Stomach (tissue), 8 donors: ENCODE measurements at regions not wholly inside any gene's neighbourhood (a gene's known extent, or its start where the extent isn't known, plus 50 kb on each side); places are given as distances from the start of the nearest gene placed in this dataset.

Experiments
- DNase-seq, 2 donors: peaks; one replicate each; pipeline versions ENCODE4 v3.0.0 to v3.0.0-alpha.2; 2013 to 2019
- H3K27ac ChIP-seq, 5 donors: fragments of 200-600 bp in 4 of 5; sonication (generic) in 4 of 5; one replicate each; pipeline ENCODE4 v1.5.1; 2013 to 2019; ENCODE audit warnings: mild to moderate bottlenecking in 1 of 5, moderate library complexity in 1 of 5
- H3K27me3 ChIP-seq, 3 donors: fragments of 200-600 bp; sonication (generic); one replicate each; pipeline ENCODE4 v1.5.1; 2017 to 2019; ENCODE audit warnings: mixed run types in 1 of 3
- H3K36me3 ChIP-seq, 4 donors: fragments of 200-600 bp; sonication (generic); 1 replicate in 3 of 4; 2 replicates in 1 of 4; pipeline ENCODE4 v1.5.1; 2016 to 2019
- H3K4me1 ChIP-seq, 4 donors: fragments of 200-600 bp; sonication (generic); one replicate each; pipeline ENCODE4 v1.5.1; 2016 to 2019
- H3K4me3 ChIP-seq, 4 donors: fragments of 200-600 bp; sonication (generic) in 3 of 4; one replicate each; pipeline ENCODE4 v1.5.1; 2016 to 2019; ENCODE audit warnings: mild to moderate bottlenecking in 1 of 4
- H3K9me3 ChIP-seq, 4 donors: fragments of 200-600 bp; sonication (generic); one replicate each; pipeline ENCODE4 v1.5.1; 2016 to 2019
- EP300 ChIP-seq: sonication (generic); formaldehyde crosslinking; IDR thresholded peaks from one replicate; pipeline ENCODE4 v1.6.1; 2017; ENCODE audit warnings: antibody characterized with exemption
- POLR2A ChIP-seq, 4 donors: fragments of 450-650 bp; IDR thresholded peaks; one replicate each; pipeline ENCODE4 v1.6.1; 2016; ENCODE audit warnings: antibody characterized with exemption in 4 of 4, control low read depth in 2 of 4, mild to moderate bottlenecking in 1 of 4, moderate library complexity in 1 of 4
- POLR2AphosphoS5 ChIP-seq, 3 donors: sonication (generic); formaldehyde crosslinking; IDR thresholded peaks; one replicate each; pipeline ENCODE4 v1.6.1; 2016; ENCODE audit warnings: antibody characterized with exemption in 3 of 3
- WGBS, 5 donors: extraction: QIAGEN DNeasy Blood & Tissue Kit in 3 of 5; methylation state at CpG; one replicate each; pipeline versions ENCODE4 v1.1.5 to v1.1.7; 2013 to 2018; 5-methylcytosine and 5-hydroxymethylcytosine counted together
- intact Hi-C: fragments of 100-400 bp; cut with DNase I; formaldehyde crosslinking; loops from one replicate; pipeline ENCODE4 v1.15.1; 2023; ENCODE audit warnings: low total_unique reads
- TF ChIP-seq, protein P1 (sequence below), 7 experiments: fragments of 450-650 bp in 4 of 7; fragments of 200-600 bp in 3 of 7; sonication (generic) in 3 of 7; IDR thresholded peaks; one replicate each; pipeline ENCODE4 v1.5.1; 2016 to 2019; ENCODE audit warnings: antibody characterized with exemption in 7 of 7, control low read depth in 2 of 7, mild to moderate bottlenecking in 1 of 7
- donor health status: healthy with polysubstance abuse.
- donor health status: Bipolar disorder and iron deficiency.
- donor health status: healthy.

- WGBS, 5 donors, result 85 to 89% (median 89%) methylated on average over 6 of the region's 6 CpGs
- TF ChIP-seq EP300, result no peak
- no peak for TF ChIP-seq POLR2AphosphoS5 (IDR thresholded peaks at IDR 0.05)
- TF ChIP-seq, protein P1, sequence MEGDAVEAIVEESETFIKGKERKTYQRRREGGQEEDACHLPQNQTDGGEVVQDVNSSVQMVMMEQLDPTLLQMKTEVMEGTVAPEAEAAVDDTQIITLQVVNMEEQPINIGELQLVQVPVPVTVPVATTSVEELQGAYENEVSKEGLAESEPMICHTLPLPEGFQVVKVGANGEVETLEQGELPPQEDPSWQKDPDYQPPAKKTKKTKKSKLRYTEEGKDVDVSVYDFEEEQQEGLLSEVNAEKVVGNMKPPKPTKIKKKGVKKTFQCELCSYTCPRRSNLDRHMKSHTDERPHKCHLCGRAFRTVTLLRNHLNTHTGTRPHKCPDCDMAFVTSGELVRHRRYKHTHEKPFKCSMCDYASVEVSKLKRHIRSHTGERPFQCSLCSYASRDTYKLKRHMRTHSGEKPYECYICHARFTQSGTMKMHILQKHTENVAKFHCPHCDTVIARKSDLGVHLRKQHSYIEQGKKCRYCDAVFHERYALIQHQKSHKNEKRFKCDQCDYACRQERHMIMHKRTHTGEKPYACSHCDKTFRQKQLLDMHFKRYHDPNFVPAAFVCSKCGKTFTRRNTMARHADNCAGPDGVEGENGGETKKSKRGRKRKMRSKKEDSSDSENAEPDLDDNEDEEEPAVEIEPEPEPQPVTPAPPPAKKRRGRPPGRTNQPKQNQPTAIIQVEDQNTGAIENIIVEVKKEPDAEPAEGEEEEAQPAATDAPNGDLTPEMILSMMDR (IDR thresholded peaks at IDR 0.05), result no peak
- TF ChIP-seq POLR2A (IDR thresholded peaks at IDR 0.05), result no peak
- H3K4me1 ChIP-seq, result peaks cover 4 to 16% (median 8%) of the 10 kb centered on the region in 4 donors
- H3K4me3 ChIP-seq, result no peak overlapping the region
- H3K27ac ChIP-seq, result no peak overlapping the region
- no peaks in the 10 kb centered on the region for H3K36me3 ChIP-seq
- peak in 1 of 2 donors; percentile 28 for DNase-seq
- no peaks in the 10 kb centered on the region for H3K27me3 ChIP-seq
- intact Hi-C loops, result no loop called here
- H3K9me3 ChIP-seq, result no peaks in the 10 kb centered on the region
Observed at GRCh38 chr3:107978131-107979055, 112.4 kb downstream of the CD47 start.

GRCh38 chr3:107977221-107978130 lies 113.4 kb downstream of the CD47 start:
- Histone ChIP-seq H3K27me3 (no peaks in the 10 kb centered on the region), H3K36me3 (no peaks in the 10 kb centered on the region), H3K27ac (no peak overlapping the region), H3K4me3 (no peak overlapping the region), H3K4me1 (peaks cover 4 to 16% (median 8%) of the 10 kb centered on the region in 4 donors), H3K9me3 (no peaks in the 10 kb centered on the region)
- 89 to 95% (median 92%) methylated on average over 9 of the region's 9 CpGs for WGBS, 5 donors
- intact Hi-C loops, result no loop called here
- TF ChIP-seq, protein P1 (IDR thresholded peaks at IDR 0.05), result no peak
- TF ChIP-seq POLR2A (IDR thresholded peaks at IDR 0.05), result no peak
- TF ChIP-seq POLR2AphosphoS5 (IDR thresholded peaks at IDR 0.05), result no peak
- TF ChIP-seq EP300, result no peak
- DNase-seq, result no peak

DNA sequence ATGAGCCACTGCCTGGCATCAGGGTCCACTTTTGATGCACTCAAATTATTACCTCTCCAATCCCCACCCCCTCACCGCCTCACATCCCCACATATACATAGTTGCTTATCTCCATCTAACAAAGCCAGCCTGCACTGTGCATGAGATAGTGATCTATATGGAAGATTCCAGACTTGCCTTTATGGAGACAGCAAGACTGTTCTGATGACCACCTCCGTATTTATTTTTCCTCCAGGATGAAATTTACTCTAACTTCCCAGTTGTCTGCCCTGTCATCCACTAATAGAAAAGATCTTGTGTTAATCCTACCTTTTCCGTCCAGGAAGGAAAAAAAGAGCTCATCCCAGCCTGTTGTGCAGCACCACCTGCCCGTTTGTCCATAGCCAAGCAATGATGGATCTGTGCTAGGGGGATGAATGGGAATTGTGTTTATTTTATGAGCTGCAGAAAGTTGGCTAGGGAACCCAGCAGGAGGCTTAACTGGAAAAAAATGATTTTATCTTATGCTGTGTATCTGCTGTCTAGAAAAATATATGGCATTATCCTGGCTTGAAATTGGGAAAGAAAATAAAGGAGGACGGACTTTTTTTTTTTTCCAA lies 114.5 kb downstream of the CD47 start:
- H3K27me3 ChIP-seq, result no peaks in the 10 kb centered on the region
- no peak overlapping the region for H3K27ac ChIP-seq
- 89 to 94% (median 92%) methylated on average over 5 of the region's 5 CpGs for WGBS, 5 donors
- intact Hi-C loops, result no loop called here
- H3K36me3 ChIP-seq, result no peaks in the 10 kb centered on the region
- TF ChIP-seq POLR2A (IDR thresholded peaks at IDR 0.05) (no peak), POLR2AphosphoS5 (IDR thresholded peaks at IDR 0.05) (no peak), EP300 (no peak)
- TF ChIP-seq, protein P1 (IDR thresholded peaks at IDR 0.05), result no peak
- no peak overlapping the region for H3K4me3 ChIP-seq
- no peak for DNase-seq
- H3K4me1 ChIP-seq, result peaks cover 0 to 9% (median 2%) of the 10 kb centered on the region in 4 donors
- no peaks in the 10 kb centered on the region for H3K9me3 ChIP-seq
